Panc1 (cell line): ENCODE measurements at regions not wholly inside any gene's neighbourhood (a gene's known extent, or its start where the extent isn't known, plus 50 kb on each side); places are given as distances from the start of the nearest gene placed in this dataset.

Experiments
- POLR2AphosphoS5 ChIP-seq: IDR thresholded peaks from 2 replicates; pipeline ENCODE4 v1.6.1; 2012; ENCODE audit warnings: mild to moderate bottlenecking, low read depth, low read length, moderate library complexity
- REST ChIP-seq, 2 experiments: IDR thresholded peaks; 2 replicates each; pipeline ENCODE4 v1.6.1; 2011 to 2012; ENCODE audit warnings: low read depth in 2 of 2, control low read depth in 1 of 2, low read length in 1 of 2, mild to moderate bottlenecking in 1 of 2, moderate library complexity in 1 of 2; ENCODE audit not compliant: insufficient read depth in 1 of 2
- SIN3A ChIP-seq: IDR thresholded peaks from 2 replicates; pipeline ENCODE4 v1.6.1; 2012; ENCODE audit warnings: low read depth, mild to moderate bottlenecking, low read length, moderate library complexity, borderline replicate concordance; ENCODE audit not compliant: insufficient read depth
- TCF7L2 ChIP-seq: IDR thresholded peaks from 2 replicates; pipeline ENCODE4 v1.6.1; 2011; ENCODE audit warnings: mild to moderate bottlenecking, low read depth, low read length, inconsistent platforms
- TF ChIP-seq, protein P1 (sequence below): fragments of 450-650 bp; IDR thresholded peaks from 2 replicates; pipeline ENCODE4 v1.5.1; 2017; ENCODE audit warnings: mild to moderate bottlenecking

DNA sequence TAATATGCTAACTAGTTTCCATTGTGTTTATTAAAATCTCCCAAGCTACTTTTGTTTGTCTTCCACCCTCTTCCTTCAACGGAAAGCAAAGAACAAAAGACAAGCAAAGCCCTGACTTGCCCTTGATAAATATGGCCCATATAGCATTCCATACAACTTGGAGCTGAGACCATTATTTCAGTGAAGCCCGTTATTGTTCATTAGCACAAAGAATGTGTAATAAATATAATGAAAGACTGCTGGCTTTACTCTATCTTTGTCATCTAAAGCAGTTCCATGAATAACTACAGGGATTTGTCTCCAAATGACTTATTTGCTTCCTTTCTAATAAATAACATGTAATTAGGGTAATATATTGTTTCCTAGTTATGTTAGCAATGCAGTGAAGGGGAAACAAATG, 270.7 kb upstream of the TLE4 start:
- TF ChIP-seq, protein P1, sequence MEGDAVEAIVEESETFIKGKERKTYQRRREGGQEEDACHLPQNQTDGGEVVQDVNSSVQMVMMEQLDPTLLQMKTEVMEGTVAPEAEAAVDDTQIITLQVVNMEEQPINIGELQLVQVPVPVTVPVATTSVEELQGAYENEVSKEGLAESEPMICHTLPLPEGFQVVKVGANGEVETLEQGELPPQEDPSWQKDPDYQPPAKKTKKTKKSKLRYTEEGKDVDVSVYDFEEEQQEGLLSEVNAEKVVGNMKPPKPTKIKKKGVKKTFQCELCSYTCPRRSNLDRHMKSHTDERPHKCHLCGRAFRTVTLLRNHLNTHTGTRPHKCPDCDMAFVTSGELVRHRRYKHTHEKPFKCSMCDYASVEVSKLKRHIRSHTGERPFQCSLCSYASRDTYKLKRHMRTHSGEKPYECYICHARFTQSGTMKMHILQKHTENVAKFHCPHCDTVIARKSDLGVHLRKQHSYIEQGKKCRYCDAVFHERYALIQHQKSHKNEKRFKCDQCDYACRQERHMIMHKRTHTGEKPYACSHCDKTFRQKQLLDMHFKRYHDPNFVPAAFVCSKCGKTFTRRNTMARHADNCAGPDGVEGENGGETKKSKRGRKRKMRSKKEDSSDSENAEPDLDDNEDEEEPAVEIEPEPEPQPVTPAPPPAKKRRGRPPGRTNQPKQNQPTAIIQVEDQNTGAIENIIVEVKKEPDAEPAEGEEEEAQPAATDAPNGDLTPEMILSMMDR = no peak
- no peak for TF ChIP-seq POLR2AphosphoS5
- no peak for TF ChIP-seq REST (IDR thresholded peaks at IDR 0.05; ENCODE audit: insufficient read depth in 1 of 2, low read depth in 2 of 2, low read length in 1 of 2)
- TF ChIP-seq SIN3A = no peak
- TF ChIP-seq TCF7L2 = no peak
